ENCODE measurements at regions not wholly inside any gene's neighbourhood (a gene's known extent, or its start where the extent isn't known, plus 50 kb on each side); places are given as distances from the start of the nearest gene placed in this dataset.

GRCh38 chr15:37339856-37340255 is 239.5 kb upstream of the MEIS2 start:
- TF ChIP-seq POLR2A (IDR thresholded peaks at IDR 0.05; ENCODE audit: low read depth, low read length): no peak
- no peak for FAIRE-seq

GRCh38 chr15:37340438-37340837 is 240.1 kb upstream of the MEIS2 start:
- FAIRE-seq (no peak), DNase-seq (ENCODE audit: insufficient read length, low spot score) (no peak)
- no peak for TF ChIP-seq POLR2A (IDR thresholded peaks at IDR 0.05; ENCODE audit: low read depth, low read length)

More at GRCh38 chr15:37339856-37340255, 239.5 kb upstream of the MEIS2 start:
- no peak for DNase-seq (ENCODE audit: insufficient read length, low spot score)

GRCh38 chr15:37359101-37359892 is 258.9 kb upstream of the MEIS2 start:
- FAIRE-seq (no peak), DNase-seq (ENCODE audit: insufficient read length, low spot score) (no peak)
- TF ChIP-seq POLR2A (IDR thresholded peaks at IDR 0.05; ENCODE audit: low read depth, low read length): no peak

GRCh38 chr15:37359893-37360290 is 259.5 kb upstream of the MEIS2 start:
- FAIRE-seq (no peak), DNase-seq (ENCODE audit: insufficient read length, low spot score) (no peak)
- TF ChIP-seq POLR2A (IDR thresholded peaks at IDR 0.05; ENCODE audit: low read depth, low read length): no peak

GRCh38 chr15:37360724-37361123 is 260.4 kb upstream of the MEIS2 start:
- DNase-seq (ENCODE audit: insufficient read length, low spot score) (no peak), FAIRE-seq (no peak)
- no peak for TF ChIP-seq POLR2A (IDR thresholded peaks at IDR 0.05; ENCODE audit: low read depth, low read length)

- DNase-seq (ENCODE audit: insufficient read length, low spot score) (no peak), FAIRE-seq (no peak)
- TF ChIP-seq POLR2A (IDR thresholded peaks at IDR 0.05; ENCODE audit: low read depth, low read length): no peak
Measured at GRCh38 chr15:37361621-37362020, 261.3 kb upstream of the MEIS2 start.

- DNase-seq (ENCODE audit: insufficient read length, low spot score) (no peak), FAIRE-seq (no peak)
- no peak for TF ChIP-seq POLR2A (IDR thresholded peaks at IDR 0.05; ENCODE audit: low read depth, low read length)
Measured at GRCh38 chr15:37362414-37362813, 262.1 kb upstream of the MEIS2 start.

GRCh38 chr15:37368961-37369360 is 268.6 kb upstream of the MEIS2 start:
- FAIRE-seq: no peak
- no peak for TF ChIP-seq POLR2A (IDR thresholded peaks at IDR 0.05; ENCODE audit: low read depth, low read length)
- DNase-seq (ENCODE audit: insufficient read length, low spot score): no peak

GRCh38 chr15:37370941-37371340 is 270.6 kb upstream of the MEIS2 start:
- DNase-seq (ENCODE audit: insufficient read length, low spot score): no peak
- FAIRE-seq: no peak
- TF ChIP-seq POLR2A (IDR thresholded peaks at IDR 0.05; ENCODE audit: low read depth, low read length): no peak

GRCh38 chr15:37372064-37372463 is 271.7 kb upstream of the MEIS2 start:
- TF ChIP-seq POLR2A (IDR thresholded peaks at IDR 0.05; ENCODE audit: low read depth, low read length): no peak
- DNase-seq (ENCODE audit: insufficient read length, low spot score) (no peak), FAIRE-seq (no peak)

GRCh38 chr15:37375519-37375918 is 275.2 kb upstream of the MEIS2 start:
- no peak for TF ChIP-seq POLR2A (IDR thresholded peaks at IDR 0.05; ENCODE audit: low read depth, low read length)
- DNase-seq (ENCODE audit: insufficient read length, low spot score) (no peak), FAIRE-seq (no peak)

- no peak for FAIRE-seq
- DNase-seq (ENCODE audit: insufficient read length, low spot score): no peak
Measured at GRCh38 chr15:37377428-37377827, 277.1 kb upstream of the MEIS2 start.

GRCh38 chr15:37394402-37395099 is 294.2 kb upstream of the MEIS2 start:
- TF ChIP-seq POLR2A (IDR thresholded peaks at IDR 0.05; ENCODE audit: low read depth, low read length): no peak
- DNase-seq (ENCODE audit: insufficient read length, low spot score) (no peak), FAIRE-seq (no peak)

More at GRCh38 chr15:37377428-37377827, 277.1 kb upstream of the MEIS2 start:
- TF ChIP-seq POLR2A (IDR thresholded peaks at IDR 0.05; ENCODE audit: low read depth, low read length): no peak

- no peak for FAIRE-seq
- DNase-seq (ENCODE audit: insufficient read length, low spot score): no peak
- no peak for TF ChIP-seq POLR2A (IDR thresholded peaks at IDR 0.05; ENCODE audit: low read depth, low read length)
Measured at GRCh38 chr15:37395100-37395468, 294.7 kb upstream of the MEIS2 start.

Data from H54 (cell line).